ENCODE measurements at regions not wholly inside any gene's neighbourhood (a gene's known extent, or its start where the extent isn't known, plus 50 kb on each side); places are given as distances from the start of the nearest gene placed in this dataset.

GRCh38 chr2:155825876-155826275 lies 506.6 kb downstream of the NR4A2 start:
- Mint-ChIP-seq H3K27ac (no peak overlapping the region), H3K4me3 (no peak overlapping the region), H3K4me1 (no peaks in the 10 kb centered on the region)

DNA sequence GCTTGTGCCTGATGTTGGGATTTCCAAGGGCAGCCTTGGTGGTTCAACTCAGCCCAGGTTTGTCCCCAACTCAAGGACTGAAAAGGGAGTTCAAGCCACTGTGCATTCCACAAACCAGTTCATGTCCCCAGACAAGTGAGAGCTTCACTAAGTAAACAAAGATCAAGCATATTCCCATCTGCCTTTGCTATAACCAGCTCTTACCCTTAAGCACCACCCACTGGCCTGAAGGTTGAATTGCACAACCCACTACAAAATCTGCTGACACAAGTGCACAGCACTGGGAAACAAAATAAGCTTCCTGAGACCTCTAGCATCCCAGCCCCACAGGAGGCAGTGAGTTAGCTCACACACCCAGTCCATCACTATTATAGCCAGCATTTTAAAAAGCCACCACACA lies 516.7 kb downstream of the NR4A2 start:
- Mint-ChIP-seq H3K4me1 (no peaks in the 10 kb centered on the region), H3K27me3 (no peaks in the 10 kb centered on the region), H3K36me3 (no peaks in the 10 kb centered on the region), H3K27ac (no peak overlapping the region), H3K4me3 (no peak overlapping the region), H3K9me3 (peaks cover 0 to 11% (median 4%) of the 10 kb centered on the region in 7 donors)
- DNase-seq (no peak), ATAC-seq (ENCODE audit: low read depth in 2 of 2) (no peak)
- no peaks in the 10 kb centered on the region for H3K9me3 ChIP-seq (ENCODE audit: control insufficient read depth in 2 of 2, low read length in 2 of 2)
- no peak overlapping the region for H3K27ac ChIP-seq (ENCODE audit: insufficient read depth, low read length, poor library complexity, severe bottlenecking)
- no peaks in the 10 kb centered on the region for H3K36me3 ChIP-seq (ENCODE audit: control insufficient read depth, insufficient read depth, low read length)
- H3K4me3 ChIP-seq (ENCODE audit: low read depth, low read length): no peak overlapping the region
- H3K27me3 ChIP-seq (ENCODE audit: control insufficient read depth, insufficient read depth, low read length): no peaks in the 10 kb centered on the region
- no peaks in the 10 kb centered on the region for H3K4me1 ChIP-seq (ENCODE audit: control insufficient read depth, insufficient read depth, low read length, poor library complexity, severe bottlenecking)

More at GRCh38 chr2:155825876-155826275, 506.6 kb downstream of the NR4A2 start:
- DNase-seq: no peak
- no peaks in the 10 kb centered on the region for H3K36me3 Mint-ChIP-seq
- no peaks in the 10 kb centered on the region for H3K4me1 ChIP-seq (ENCODE audit: control insufficient read depth, insufficient read depth, low read length, poor library complexity, severe bottlenecking)
- no peaks in the 10 kb centered on the region for H3K9me3 ChIP-seq (ENCODE audit: control insufficient read depth in 2 of 2, low read length in 2 of 2)
- H3K4me3 ChIP-seq (ENCODE audit: low read depth, low read length): no peak overlapping the region
- no peak for ATAC-seq (ENCODE audit: low read depth in 2 of 2)
- no peaks in the 10 kb centered on the region for H3K36me3 ChIP-seq (ENCODE audit: control insufficient read depth, insufficient read depth, low read length)
- H3K27me3 ChIP-seq (ENCODE audit: control insufficient read depth, insufficient read depth, low read length): no peaks in the 10 kb centered on the region
- H3K9me3 Mint-ChIP-seq: peaks cover 0 to 5% (median 1%) of the 10 kb centered on the region in 7 donors
- H3K27me3 Mint-ChIP-seq: no peaks in the 10 kb centered on the region
- no peak overlapping the region for H3K27ac ChIP-seq (ENCODE audit: insufficient read depth, low read length, poor library complexity, severe bottlenecking)

- H3K4me3 Mint-ChIP-seq: no peak overlapping the region
- Histone ChIP-seq H3K27ac (ENCODE audit: insufficient read depth, low read length, poor library complexity, severe bottlenecking) (no peak overlapping the region), H3K36me3 (ENCODE audit: control insufficient read depth, insufficient read depth, low read length) (no peaks in the 10 kb centered on the region), H3K4me3 (ENCODE audit: low read depth, low read length) (no peak overlapping the region), H3K27me3 (ENCODE audit: control insufficient read depth, insufficient read depth, low read length) (no peaks in the 10 kb centered on the region), H3K9me3 (ENCODE audit: control insufficient read depth in 2 of 2, low read length in 2 of 2) (no peaks in the 10 kb centered on the region), H3K4me1 (ENCODE audit: control insufficient read depth, insufficient read depth, low read length, poor library complexity, severe bottlenecking) (no peaks in the 10 kb centered on the region)
- DNase-seq (no peak), ATAC-seq (ENCODE audit: low read depth in 2 of 2) (no peak)
- H3K27ac Mint-ChIP-seq: no peak overlapping the region
- H3K4me1 Mint-ChIP-seq: no peaks in the 10 kb centered on the region
- H3K36me3 Mint-ChIP-seq: no peaks in the 10 kb centered on the region
- H3K27me3 Mint-ChIP-seq: no peaks in the 10 kb centered on the region
- H3K9me3 Mint-ChIP-seq: peaks cover 0 to 8% (median 3%) of the 10 kb centered on the region in 7 donors
These were observed 517.2 kb downstream of the NR4A2 start for GRCh38 chr2:155815275-155815674.

DNA sequence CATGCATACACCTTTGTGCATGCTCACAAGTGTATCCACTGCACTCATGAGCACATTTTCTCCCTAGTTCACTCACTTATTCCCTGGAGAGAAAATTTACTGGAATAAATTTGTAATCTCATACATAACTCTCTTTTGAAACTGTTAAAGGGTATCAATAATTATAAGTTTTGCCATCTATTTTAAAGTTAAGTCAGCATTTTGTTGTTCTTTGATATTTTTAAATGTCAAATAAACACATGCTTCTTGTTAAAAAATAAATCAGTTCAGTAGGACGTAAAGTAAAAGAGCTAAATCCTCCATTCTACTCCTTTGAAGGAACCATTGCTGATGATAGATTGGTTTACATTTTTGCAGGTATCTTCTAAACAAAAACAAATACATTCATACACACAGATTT lies 522.1 kb downstream of the NR4A2 start:
- H3K27ac Mint-ChIP-seq: no peak overlapping the region
- peaks cover 0 to 3% (median 0%) of the 10 kb centered on the region in 7 donors for H3K9me3 Mint-ChIP-seq
- H3K4me3 ChIP-seq (ENCODE audit: low read depth, low read length): no peak overlapping the region
- no peaks in the 10 kb centered on the region for H3K27me3 Mint-ChIP-seq
- no peaks in the 10 kb centered on the region for H3K36me3 ChIP-seq (ENCODE audit: control insufficient read depth, insufficient read depth, low read length)
- DNase-seq (no peak), ATAC-seq (ENCODE audit: low read depth in 2 of 2) (no peak)
- H3K9me3 ChIP-seq (ENCODE audit: control insufficient read depth in 2 of 2, low read length in 2 of 2): no peaks in the 10 kb centered on the region
- no peaks in the 10 kb centered on the region for H3K36me3 Mint-ChIP-seq
- no peaks in the 10 kb centered on the region for H3K4me1 Mint-ChIP-seq
- no peak overlapping the region for H3K4me3 Mint-ChIP-seq
- no peak overlapping the region for H3K27ac ChIP-seq (ENCODE audit: insufficient read depth, low read length, poor library complexity, severe bottlenecking)
- no peaks in the 10 kb centered on the region for H3K4me1 ChIP-seq (ENCODE audit: control insufficient read depth, insufficient read depth, low read length, poor library complexity, severe bottlenecking)
- H3K27me3 ChIP-seq (ENCODE audit: control insufficient read depth, insufficient read depth, low read length): no peaks in the 10 kb centered on the region

DNA sequence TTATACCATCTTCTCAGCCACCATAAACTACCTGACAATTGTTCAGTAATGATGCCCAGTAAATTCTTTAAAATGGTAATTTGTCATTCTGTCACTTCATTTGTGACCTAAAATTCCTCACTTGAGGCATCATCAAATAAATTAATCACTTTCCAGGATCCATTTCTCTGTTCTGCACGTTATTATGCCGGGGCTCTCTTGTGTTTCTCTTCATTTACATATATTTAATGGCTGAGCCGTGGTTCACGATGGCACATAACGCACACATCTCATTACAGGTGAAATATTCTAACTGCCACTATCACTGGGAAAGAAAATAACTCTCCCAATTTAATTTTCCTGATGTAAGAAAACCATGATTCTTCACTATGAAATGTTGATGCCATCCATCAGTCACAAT lies 529.6 kb downstream of the NR4A2 start:
- Mint-ChIP-seq H3K27me3 (no peaks in the 10 kb centered on the region), H3K9me3 (peaks cover 0 to 2% (median 0%) of the 10 kb centered on the region in 7 donors), H3K36me3 (no peaks in the 10 kb centered on the region), H3K4me1 (no peaks in the 10 kb centered on the region), H3K4me3 (no peak overlapping the region), H3K27ac (no peak overlapping the region)
- Histone ChIP-seq H3K27ac (ENCODE audit: insufficient read depth, low read length, poor library complexity, severe bottlenecking) (no peak overlapping the region), H3K9me3 (ENCODE audit: control insufficient read depth in 2 of 2, low read length in 2 of 2) (no peaks in the 10 kb centered on the region), H3K36me3 (ENCODE audit: control insufficient read depth, insufficient read depth, low read length) (no peaks in the 10 kb centered on the region), H3K4me1 (ENCODE audit: control insufficient read depth, insufficient read depth, low read length, poor library complexity, severe bottlenecking) (no peaks in the 10 kb centered on the region), H3K4me3 (ENCODE audit: low read depth, low read length) (no peak overlapping the region), H3K27me3 (ENCODE audit: control insufficient read depth, insufficient read depth, low read length) (no peaks in the 10 kb centered on the region)
- no peak for ATAC-seq (ENCODE audit: low read depth in 2 of 2)
- no peak for DNase-seq

DNA sequence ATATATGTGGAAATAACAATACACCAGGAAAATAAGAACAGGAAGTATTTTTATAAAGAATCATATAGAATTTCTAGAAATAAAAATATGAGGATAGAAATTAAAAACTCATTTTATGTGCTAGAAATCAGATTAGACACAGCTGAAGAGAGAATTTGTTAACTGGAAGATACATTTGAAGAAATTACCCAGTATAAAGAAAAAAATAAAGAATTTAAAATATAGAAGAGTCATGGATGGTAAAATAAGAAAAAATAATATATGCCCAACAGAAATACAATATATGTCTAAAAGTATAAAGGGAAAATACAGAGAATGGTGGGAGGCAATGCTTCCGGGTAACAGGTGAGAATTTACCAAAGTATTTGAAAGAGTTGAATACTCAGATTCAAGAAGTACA lies 539.9 kb downstream of the NR4A2 start:
- Mint-ChIP-seq H3K4me1 (peaks cover 0 to 2% (median 0%) of the 10 kb centered on the region in 4 donors), H3K4me3 (peak overlapping the region in 1 of 4 donors; percentile 62), H3K9me3 (peaks cover 0 to 20% (median 6%) of the 10 kb centered on the region in 7 donors), H3K36me3 (no peaks in the 10 kb centered on the region), H3K27ac (no peak overlapping the region), H3K27me3 (no peaks in the 10 kb centered on the region)
- Histone ChIP-seq H3K36me3 (ENCODE audit: control insufficient read depth, insufficient read depth, low read length) (no peaks in the 10 kb centered on the region), H3K4me1 (ENCODE audit: control insufficient read depth, insufficient read depth, low read length, poor library complexity, severe bottlenecking) (no peaks in the 10 kb centered on the region), H3K4me3 (ENCODE audit: low read depth, low read length) (no peak overlapping the region), H3K9me3 (ENCODE audit: control insufficient read depth in 2 of 2, low read length in 2 of 2) (peaks cover 3 to 4% of the 10 kb centered on the region in 2 experiments), H3K27ac (ENCODE audit: insufficient read depth, low read length, poor library complexity, severe bottlenecking) (no peak overlapping the region), H3K27me3 (ENCODE audit: control insufficient read depth, insufficient read depth, low read length) (no peaks in the 10 kb centered on the region)
- no peak for ATAC-seq (ENCODE audit: low read depth in 2 of 2)
- no peak for DNase-seq

- H3K27me3 ChIP-seq (ENCODE audit: control insufficient read depth, insufficient read depth, low read length): no peaks in the 10 kb centered on the region
- H3K4me1 ChIP-seq (ENCODE audit: control insufficient read depth, insufficient read depth, low read length, poor library complexity, severe bottlenecking): no peaks in the 10 kb centered on the region
- no peak overlapping the region for H3K4me3 ChIP-seq (ENCODE audit: low read depth, low read length)
- H3K9me3 Mint-ChIP-seq: peaks cover 0 to 5% (median 2%) of the 10 kb centered on the region in 7 donors
- no peaks in the 10 kb centered on the region for H3K36me3 ChIP-seq (ENCODE audit: control insufficient read depth, insufficient read depth, low read length)
- H3K36me3 Mint-ChIP-seq: no peaks in the 10 kb centered on the region
- no peak for ATAC-seq (ENCODE audit: low read depth in 2 of 2)
- no peaks in the 10 kb centered on the region for H3K27me3 Mint-ChIP-seq
- no peak overlapping the region for H3K4me3 Mint-ChIP-seq
- no peak overlapping the region for H3K27ac ChIP-seq (ENCODE audit: insufficient read depth, low read length, poor library complexity, severe bottlenecking)
- H3K27ac Mint-ChIP-seq: no peak overlapping the region
- H3K9me3 ChIP-seq (ENCODE audit: control insufficient read depth in 2 of 2, low read length in 2 of 2): no peaks in the 10 kb centered on the region
- no peak for DNase-seq
- H3K4me1 Mint-ChIP-seq: no peaks in the 10 kb centered on the region
These were observed 562.0 kb downstream of the NR4A2 start for GRCh38 chr2:155770516-155770915.

DNA sequence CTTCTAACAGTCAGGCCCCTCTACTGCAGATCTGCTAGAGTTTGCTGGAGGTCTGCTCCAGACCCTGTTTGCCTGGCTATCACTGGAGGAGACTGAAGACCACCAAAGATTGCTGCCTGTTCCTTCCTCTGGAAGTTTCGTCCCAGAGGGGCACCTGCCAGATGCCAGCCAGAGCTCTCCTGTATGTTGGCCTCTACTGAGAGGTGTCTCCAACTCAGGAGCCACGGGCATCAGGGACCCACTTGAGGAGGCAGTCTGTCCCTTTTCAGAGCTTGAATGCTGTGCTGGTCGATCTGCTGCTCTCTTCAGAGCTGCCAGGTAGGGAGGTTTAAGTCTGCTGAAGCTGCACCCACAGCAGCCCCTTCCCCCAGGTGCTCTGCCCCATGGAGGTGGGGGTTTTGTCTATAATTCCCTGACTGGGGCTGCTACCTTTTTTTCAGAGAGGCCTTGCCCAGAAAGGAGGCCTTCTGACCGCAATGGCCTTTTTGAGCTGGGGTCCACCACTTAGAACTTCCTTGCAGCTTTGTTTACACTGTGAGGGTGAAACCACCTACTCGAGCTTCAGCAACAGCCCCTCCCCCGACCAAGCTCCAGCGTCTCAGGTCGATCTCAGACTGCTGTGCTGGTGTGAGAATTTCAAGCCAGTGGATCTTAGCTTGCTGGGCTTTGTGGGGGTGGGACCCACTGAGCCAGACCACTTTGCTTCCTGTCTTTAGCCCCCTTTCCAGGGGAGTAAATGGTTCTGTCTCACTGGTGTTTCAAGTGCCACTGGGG lies 566.0 kb downstream of the NR4A2 start:
- peaks cover 0 to 9% (median 0%) of the 10 kb centered on the region in 7 donors for H3K9me3 Mint-ChIP-seq
- no peak overlapping the region for H3K27ac Mint-ChIP-seq
- Histone ChIP-seq H3K4me3 (ENCODE audit: low read depth, low read length) (no peak overlapping the region), H3K27me3 (ENCODE audit: control insufficient read depth, insufficient read depth, low read length) (no peaks in the 10 kb centered on the region), H3K9me3 (ENCODE audit: control insufficient read depth in 2 of 2, low read length in 2 of 2) (no peaks in the 10 kb centered on the region), H3K27ac (ENCODE audit: insufficient read depth, low read length, poor library complexity, severe bottlenecking) (no peak overlapping the region), H3K36me3 (ENCODE audit: control insufficient read depth, insufficient read depth, low read length) (no peaks in the 10 kb centered on the region), H3K4me1 (ENCODE audit: control insufficient read depth, insufficient read depth, low read length, poor library complexity, severe bottlenecking) (no peaks in the 10 kb centered on the region)
- no peak for DNase-seq
- no peaks in the 10 kb centered on the region for H3K27me3 Mint-ChIP-seq
- no peak for ATAC-seq (ENCODE audit: low read depth in 2 of 2)
- no peak overlapping the region for H3K4me3 Mint-ChIP-seq
- no peaks in the 10 kb centered on the region for H3K36me3 Mint-ChIP-seq
- no peaks in the 10 kb centered on the region for H3K4me1 Mint-ChIP-seq

Data from CD4-positive, CD25-positive, alpha-beta regulatory T cell (primary cell).